GM19351 (cell line): ENCODE measurements at regions not wholly inside any gene's neighbourhood (a gene's known extent, or its start where the extent isn't known, plus 50 kb on each side); places are given as distances from the start of the nearest gene placed in this dataset.
A peak's percentile ranks its signal among the peaks of the same experiment; 100 is the strongest.
"Not testable (repeated sequence)": the region's sequence is repeated elsewhere in the genome, so short reads cannot be mapped to it uniquely, and the experiment has no call there.

Experiments
- ATAC-seq: cut with Tn5 transposase; IDR thresholded peaks from one replicate; pipeline ENCODE4 v1.9.1; 2021; ENCODE audit warnings: mild to moderate bottlenecking, moderate library complexity; ENCODE audit not compliant: unreplicated experiment

DNA sequence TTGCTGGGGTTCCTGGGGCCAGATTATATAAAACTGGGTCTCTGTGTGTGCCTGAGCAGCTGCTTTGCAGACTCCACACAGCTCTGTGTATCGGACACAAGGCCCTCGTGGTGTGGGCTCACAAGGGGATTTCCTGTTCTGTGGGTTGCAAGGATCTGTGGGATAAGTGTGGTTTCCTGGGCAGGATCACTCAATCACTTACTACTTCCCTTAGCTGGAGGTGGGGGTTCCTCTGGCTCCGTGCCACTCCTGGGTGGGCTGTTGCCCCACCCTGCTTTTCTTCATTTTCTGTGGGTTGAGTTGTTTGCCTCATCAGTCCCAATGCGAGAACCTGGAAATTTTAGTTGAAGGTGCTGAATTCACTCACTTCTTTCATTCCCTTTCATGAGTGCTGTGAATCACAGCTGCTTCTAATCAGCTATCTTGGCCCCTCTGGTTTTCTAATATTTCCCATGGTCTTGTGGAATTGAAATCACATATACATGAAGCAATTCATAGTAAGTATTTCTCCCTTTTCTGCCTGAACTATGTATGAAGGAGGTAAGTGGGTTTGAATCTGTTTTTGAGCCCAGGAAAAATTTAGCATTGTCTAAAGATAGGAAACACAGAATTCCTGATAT is 196.3 kb downstream of the DCDC2C start:
- ATAC-seq = no peak

DNA sequence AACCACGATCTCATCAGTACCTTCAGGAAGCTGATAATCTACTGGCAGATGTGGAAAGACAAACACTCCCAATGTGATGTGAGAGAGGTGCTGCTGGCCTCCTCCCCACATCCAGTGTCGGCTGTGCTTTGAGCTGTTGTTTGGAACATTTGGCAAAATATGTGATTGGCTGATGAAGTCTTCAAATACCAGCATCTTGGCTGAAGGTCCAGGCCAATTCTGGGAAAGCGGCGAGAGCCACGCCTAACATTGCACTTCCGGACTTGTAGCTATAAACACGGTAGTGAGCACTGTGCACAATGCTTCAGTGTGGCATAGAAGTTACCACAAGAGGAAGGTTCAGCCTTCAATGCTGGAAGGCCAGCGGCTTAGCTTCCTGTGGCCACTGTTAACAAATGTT is 198.8 kb downstream of the DCDC2C start:
- ATAC-seq = no peak

DNA sequence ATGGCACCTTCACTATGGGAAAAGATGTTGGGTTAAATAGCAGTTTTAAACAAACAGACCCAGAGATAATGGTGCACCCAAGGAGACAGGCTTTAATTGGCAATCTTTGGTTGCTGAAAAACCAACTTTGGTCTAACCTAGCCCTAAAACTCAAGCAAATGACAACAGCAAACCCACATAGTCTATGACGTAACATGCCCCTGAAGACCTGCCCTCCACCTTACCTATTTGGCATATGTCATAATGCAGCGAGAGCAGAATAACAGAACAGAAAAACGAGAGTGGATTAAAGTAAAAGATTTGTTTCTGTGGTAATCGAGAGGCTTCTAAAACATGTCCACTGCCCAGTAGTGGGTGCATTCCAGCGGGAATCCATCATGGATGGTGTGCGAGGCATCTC is 200.7 kb downstream of the DCDC2C start:
- ATAC-seq = no peak

DNA sequence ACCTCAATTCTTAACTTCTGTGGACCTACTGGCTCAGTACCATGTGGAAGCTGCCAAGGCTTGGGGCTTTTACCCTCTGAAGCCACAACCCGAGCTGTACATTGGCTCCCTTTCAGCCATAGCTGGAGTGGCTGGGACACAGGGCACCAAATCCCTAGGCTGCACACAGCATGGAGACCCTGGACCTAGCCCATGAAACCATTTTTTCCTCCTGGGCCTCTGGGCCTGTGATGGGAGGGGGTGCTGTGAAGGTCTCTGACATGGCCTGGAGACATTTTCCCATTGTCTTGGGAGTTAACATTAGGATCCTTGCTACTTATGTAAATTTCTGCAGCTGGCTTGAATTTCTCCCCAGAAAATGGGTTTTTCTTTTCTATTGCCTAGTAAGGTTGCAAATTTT is 205.1 kb downstream of the DCDC2C start:
- not testable (repeated sequence) for ATAC-seq

DNA sequence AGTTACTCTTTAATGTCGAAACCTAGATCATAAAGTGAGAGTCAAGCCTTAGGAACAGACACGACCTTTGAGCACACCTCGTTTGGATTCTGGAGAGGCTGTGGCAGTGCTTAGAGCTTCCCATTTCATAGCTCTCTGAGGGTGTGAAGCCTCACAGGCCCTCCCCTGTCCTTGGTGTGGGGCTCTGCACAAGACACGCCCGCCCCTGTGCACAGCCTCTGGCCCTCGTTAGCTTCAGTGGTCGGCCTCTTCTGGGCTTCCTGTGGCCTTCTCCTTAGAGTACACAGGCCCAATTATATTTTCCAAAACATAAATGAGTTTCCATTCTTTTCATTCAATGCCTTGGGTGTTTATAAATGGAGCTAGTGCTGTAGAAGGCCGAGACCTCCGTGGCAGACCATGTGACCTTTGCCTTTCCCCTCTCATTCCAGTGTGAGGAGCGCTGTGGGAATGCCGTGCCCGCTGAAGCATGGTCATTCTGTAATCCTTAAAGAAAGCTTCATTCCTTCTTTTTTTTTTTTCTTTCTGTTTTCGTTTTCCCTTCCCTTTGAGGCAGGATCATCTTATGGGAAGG is 208.6 kb downstream of the DCDC2C start:
- ATAC-seq = no peak

DNA sequence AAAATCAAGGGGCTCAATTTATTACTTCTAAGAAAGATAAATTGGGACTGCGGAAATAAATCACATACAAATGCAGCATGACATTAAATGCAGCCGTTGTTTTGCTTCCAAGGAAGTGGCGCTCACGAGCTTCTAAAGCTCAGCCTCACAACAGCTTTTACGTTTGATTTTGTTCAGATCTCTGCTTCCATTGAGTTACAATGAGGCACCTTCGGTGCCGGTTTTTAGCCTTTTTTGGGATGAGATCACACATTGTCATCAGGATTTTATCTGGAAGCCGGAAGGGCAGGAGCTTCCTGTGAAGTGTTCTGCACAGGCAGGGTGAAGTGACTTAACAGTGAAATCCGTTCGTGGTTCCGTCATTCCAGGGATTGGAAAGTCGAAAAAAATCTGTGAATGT is 209.8 kb downstream of the DCDC2C start:
- no peak for ATAC-seq

DNA sequence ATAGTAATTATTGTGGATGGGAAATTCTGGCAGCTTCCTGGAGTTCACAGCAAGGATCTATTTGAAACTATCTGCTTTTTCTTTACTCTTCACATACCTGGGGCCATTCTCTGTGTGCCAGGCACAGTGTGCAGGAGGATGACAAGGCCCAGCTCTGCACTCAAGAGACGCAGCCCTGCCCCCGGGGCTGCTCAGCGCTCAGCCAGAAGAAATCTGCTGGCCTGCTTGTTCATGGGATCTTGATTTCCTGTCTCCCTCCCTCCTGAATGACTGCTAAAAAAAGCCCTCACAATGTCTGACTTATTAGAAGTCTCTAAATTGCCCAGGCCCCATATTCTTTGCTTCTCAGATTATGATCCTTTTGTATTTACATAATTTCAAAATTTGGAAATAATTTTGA is 210.9 kb downstream of the DCDC2C start:
- ATAC-seq = no peak

DNA sequence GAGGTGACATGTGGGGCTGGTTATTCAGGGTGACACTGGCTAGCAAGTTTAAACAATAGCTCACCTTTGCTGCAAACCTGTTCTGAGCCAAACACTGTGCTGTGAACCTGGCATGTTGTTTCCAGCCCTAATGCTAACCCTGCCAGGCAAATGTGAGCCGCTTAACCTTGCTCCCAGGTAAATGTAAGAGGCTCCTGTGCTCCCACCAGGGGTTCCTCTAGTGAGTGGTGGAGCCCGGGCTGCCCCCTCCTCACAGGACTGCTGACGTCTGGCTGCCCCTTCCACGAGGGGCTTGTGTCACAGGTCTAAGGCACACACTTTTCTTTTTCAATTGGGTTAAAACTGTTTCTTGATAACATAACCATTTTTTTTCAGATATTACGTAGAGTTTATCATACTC is 223.7 kb downstream of the DCDC2C start:
- no peak for ATAC-seq

DNA sequence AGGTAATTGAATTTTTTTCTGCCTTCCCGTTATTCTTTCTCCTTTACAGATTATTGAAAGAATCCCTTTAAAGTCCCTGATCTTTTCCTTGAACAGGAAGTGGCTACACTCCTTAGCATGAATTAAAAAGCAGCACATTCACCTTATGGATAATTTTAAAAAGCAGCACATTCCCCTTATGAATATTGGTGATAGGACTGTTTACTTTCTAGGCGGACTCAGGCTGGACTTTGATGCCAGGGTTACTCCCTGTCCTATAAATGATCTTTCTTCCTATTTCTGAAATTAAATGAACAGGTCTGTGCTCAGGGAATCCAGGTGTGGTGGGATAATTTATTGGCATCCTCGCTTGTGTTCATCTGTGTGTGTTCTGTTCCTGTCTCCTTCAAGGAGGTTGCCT is 226.0 kb downstream of the DCDC2C start:
- ATAC-seq = no peak

DNA sequence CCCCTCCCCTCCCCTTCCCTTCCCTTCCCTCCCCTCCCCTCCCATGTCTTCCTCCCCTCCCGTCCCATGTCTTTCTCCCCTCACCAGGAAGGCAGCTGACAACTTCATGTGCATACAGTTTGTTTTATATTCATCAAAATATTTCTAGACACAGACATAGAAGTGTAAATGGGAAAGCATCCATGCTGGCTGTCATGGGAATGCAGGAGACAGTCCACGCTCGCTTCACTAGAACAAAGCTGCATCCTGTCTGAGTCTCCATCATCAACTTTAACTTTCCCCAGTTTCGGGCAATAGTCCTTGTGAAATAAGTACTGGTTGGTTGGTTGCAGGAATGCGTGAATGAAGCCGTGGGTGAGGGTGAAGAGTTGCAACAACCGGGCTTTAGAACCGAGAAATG is 226.9 kb downstream of the DCDC2C start:
- ATAC-seq = no peak

DNA sequence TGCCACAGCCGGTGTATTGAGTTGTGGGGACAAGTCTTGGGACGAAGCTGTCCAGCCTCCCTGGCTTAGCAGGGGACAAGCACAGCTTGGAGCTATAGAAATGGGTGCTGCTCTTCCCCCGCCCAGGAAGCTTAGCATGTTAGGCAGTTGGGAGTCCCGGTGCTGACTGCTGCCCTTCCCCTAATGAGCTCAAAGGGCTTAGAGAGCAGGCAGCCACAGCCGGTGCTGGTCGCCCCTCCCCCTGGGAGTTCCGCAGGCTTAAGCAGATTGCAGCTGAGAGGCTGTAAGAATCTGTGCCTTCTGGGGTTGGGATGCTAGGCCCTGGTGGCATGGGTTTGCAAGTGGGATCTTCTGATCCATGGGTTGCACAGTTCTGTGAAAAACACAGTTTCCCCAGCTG is 237.3 kb downstream of the DCDC2C start:
- ATAC-seq = no peak

DNA sequence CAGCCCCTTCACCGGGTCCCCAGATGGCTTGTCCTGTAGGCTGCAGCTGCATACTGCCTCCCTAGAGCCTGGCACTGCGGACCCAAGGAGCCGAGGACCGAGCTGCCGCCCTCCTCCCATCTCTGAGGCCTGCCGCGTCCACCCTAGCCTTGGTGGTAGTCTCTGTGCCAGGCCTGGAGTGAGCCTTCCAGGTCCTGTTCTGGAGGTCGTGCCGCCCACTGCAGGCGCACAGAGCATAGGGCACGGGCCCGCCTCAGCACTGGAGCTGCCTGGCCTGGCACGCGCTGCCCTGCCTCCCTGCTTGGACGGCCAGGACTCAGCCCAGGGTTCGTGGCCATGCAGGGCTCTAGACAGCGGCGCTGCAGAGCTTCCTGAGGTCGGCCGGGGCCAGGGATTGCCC is 239.5 kb downstream of the DCDC2C start:
- no peak for ATAC-seq

DNA sequence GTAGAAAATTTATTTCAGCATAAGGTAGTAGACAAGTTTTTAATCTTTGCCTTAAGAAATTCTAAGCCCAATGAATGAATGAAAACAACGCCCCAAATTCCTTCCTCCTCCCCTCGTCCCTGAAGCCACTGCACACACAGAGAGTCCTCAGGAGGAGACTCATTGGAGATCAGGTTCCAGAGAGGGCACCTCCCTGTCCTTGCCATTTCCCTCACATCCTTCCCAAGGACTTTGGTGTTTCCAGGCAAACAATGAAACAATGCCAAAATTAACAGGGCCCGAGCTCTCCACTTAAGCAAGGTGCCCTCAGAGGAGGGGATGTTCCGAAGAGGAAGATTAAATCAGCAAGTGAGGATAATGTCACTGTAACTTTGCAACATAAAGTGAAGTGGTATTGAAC is 240.7 kb downstream of the DCDC2C start:
- no peak for ATAC-seq

DNA sequence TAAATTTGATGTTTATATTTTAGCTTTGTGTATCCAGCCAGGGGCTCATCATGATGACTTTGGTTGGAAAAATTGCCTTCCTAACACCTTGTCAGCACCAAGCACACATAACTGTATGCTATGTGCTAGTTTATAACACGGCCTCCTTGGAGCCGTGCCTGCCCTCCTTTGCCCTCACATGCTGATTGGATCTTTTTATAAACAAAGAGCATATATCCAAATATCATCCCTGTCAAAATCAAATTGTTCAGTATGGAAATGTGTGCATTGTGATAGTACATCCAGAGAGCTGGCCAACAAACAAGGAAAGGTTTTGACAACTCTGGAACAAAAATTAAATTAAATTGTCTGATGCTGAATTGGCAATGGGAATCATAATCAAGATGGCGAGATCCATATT is 241.5 kb downstream of the DCDC2C start:
- ATAC-seq = no peak

DNA sequence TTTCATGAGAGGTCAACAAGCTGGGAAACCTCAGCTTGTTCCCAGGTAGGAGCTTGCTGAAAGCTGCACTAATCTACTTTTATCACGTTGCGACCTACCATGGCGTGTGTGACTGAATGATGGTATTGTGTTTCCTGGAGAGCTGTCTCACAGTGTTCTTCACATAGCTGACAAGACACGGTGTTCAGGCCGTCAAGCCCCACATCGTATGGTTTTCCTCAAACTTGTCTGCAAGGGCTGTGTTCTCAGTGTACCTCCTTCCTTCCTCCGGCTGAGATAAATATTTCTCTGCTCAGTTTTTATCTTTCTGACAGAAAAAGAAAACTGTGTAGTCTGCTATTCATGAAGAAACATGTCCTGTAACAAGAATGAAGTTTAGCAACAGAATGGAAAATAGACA is 244.8 kb downstream of the DCDC2C start:
- no peak for ATAC-seq

DNA sequence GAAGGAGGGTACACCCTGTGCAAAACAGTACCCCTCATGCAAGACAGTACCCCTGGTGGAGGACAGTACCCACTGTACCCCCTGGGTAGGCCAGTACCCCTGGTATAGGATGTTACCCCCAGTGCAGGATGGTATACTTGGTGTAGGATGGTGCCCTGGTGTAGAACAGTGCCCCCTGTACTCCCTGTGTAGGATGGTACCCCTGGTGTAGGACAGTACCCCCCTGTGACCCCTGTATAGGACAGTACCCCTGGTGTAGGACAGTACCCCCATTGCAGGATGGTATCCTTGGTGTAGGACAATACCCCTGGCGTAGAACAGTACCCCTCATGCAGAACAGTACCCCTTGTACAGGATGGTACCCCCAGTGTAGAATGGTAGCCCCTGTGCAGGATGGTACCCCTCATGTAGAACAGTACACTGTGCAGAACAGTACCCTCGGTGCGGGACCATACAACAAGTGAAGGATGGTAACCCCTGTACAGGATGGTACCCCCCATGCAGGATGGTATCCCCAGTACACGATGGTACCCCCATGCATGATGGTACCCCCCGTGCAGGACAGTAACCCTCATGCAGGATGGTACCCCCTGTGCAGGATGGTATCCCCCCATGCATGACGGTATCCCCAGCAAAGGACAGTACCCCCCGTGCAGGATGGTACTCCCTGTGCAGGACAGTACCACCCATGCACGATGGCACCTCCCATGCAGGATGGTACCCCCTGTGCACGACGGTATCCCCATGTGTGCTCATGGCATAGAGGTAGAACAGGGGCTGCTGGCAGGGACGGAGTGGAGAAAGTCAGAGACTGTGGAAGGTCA is 248.0 kb downstream of the DCDC2C start:
- ATAC-seq = no peak

DNA sequence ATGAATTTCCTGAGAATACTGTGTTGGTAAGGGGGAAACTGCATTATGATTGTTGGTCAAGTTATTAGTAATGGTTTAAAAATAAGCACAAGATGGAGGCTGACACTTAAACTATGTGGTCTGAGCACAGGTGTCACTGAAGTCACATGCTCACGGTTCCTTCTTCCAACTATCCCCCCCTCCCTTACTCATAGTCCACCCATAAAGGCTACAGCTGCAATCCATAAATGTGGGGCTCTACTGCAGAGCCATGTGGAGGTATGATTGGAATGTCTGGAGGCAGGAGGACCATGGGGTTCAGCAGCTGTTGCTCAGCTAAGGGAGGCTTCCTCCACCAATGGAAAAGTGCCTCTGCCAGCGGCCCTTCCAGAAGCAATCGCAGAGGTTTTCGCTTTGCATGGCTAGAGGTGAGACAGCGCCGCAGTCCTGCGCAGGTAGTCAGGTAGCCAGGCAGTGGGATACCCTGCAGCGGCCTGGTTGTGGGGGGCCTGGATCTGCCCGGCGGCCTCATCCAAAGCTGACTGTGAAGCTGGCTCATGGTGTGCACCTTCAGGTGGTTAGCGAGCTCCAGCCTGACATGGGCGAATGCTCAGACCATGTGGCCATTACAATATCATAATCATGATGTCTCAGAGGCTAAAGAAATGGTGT is 249.6 kb downstream of the DCDC2C start:
- no peak for ATAC-seq

DNA sequence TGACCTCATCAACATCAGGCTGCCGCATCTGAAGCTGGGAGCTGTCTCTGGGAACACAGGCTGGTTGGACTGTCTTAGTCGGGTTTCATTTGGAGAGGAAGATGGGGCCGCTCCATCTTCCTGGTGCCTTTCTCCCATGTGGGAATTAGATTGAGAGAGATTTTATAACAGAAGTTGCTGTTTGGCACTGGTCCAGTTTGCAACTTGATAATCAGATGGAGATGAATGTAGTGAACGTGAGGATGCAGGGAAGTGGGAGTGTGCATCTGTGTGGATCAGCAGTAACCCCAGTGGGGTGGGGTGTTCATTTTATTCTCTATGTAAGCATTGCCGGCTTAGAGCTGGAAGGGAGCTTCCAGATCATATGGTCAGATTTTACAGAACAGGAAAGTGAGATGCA is 250.9 kb downstream of the DCDC2C start:
- no peak for ATAC-seq

DNA sequence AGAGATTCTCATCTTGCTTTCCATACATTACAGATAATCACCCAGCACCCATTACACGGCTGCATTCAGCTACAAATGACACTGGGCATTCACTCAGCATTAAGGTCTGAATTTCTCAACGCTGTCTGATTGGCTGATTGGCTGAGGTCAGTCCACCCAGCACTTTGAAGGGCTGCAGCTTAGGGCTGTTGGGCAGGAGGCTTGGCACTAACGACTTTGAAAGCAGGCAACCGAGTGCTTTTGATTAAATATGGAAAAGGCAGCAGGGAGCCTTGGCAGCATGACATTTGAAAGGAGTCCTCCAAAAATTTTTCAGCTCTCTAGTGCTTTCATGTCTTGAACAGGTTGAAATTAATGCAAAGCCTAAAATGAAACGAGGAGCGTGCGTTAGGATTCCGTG is 253.0 kb downstream of the DCDC2C start:
- no peak for ATAC-seq

DNA sequence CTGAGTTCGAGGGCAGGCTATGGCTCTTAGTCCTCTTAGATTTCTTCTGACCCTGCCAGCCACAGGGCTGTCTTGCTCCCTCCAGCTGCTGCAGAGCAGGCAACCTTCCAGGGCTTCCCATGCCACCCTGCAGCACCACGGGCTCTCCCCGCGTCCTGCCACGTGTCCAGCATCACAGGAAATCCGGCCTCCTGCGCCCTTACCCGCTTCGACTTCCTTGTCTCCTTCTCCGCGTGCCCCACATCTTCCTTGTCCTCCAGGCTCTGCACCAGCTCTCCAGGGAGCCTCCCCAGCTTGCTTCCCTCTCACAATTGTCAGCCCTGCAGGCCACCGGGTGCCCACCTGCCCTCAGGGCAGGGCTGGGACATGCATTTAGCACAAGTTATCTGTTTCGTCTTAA is 253.5 kb downstream of the DCDC2C start:
- ATAC-seq = no peak

DNA sequence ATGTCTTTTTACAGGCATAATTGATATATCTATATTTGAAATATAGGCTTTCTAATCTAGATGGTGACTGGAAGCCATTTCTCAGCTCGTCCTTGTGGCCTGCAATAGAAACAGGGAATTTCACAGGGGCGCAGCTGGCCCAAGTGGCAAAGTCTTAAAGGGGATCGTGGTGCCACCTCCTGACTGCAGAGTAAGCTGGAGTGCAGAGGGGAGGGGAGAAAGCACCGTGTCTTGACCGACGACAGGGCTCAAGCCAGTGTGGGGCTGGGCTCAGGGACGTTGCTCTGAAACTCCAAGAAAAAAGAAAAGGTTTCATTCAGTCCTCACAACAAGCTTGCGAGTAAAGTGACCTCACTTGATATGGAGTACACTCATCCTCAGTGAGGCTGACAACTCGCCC is 255.1 kb downstream of the DCDC2C start:
- no peak for ATAC-seq

DNA sequence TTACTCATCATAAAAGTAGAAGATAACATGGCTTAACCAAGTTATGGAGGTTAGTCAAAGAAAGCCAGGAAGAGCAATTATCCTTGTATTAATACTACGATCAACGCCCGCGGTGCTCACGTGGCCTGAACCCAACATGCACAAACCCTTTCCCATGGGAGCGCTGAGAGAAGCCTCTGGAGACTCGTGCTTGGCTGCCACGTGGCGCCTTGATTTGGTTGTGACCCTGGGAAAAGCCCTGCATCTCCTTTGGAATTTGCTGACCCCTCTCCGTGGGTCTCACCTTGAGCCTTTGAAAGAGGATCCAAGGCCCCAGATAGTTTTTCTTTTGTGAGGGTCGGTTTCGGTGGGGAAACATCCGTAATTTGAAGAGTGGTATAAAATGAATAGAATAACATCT is 255.6 kb downstream of the DCDC2C start:
- ATAC-seq = peak; percentile 13
